SK-N-DZ (cell line): ENCODE measurements at regions not wholly inside any gene's neighbourhood (a gene's known extent, or its start where the extent isn't known, plus 50 kb on each side); places are given as distances from the start of the nearest gene placed in this dataset.
"Not testable (repeated sequence)": the region's sequence is repeated elsewhere in the genome, so short reads cannot be mapped to it uniquely, and the experiment has no call there.

Experiments used
- DNase-seq: peaks from one replicate; pipeline ENCODE4 v3.0.0-alpha.2; 2015; ENCODE audit warnings: low spot score

GRCh38 chr20:48381353-48382120 lies 446.3 kb downstream of the PREX1 start:
- no peak for DNase-seq

- DNase-seq, result no peak
Observed at GRCh38 chr20:48380661-48381060, 447.1 kb downstream of the PREX1 start.

- DNase-seq, result no peak
Observed at GRCh38 chr20:48378976-48379675, 448.7 kb downstream of the PREX1 start.

GRCh38 chr20:48377940-48378339 lies 449.9 kb downstream of the PREX1 start:
- no peak for DNase-seq

GRCh38 chr20:48375804-48376203 lies 452.0 kb downstream of the PREX1 start:
- no peak for DNase-seq

- no peak for DNase-seq
Observed at GRCh38 chr20:48374991-48375595, 452.7 kb downstream of the PREX1 start.

- DNase-seq, result not testable (repeated sequence)
Observed at GRCh38 chr20:48374031-48374907, 453.5 kb downstream of the PREX1 start.

- no peak for DNase-seq
Observed at GRCh38 chr20:48373555-48373934, 454.3 kb downstream of the PREX1 start.

- not testable (repeated sequence) for DNase-seq
Observed at GRCh38 chr20:48372851-48373554, 454.8 kb downstream of the PREX1 start.

- DNase-seq, result no peak
Observed at GRCh38 chr20:48371211-48371610, 456.6 kb downstream of the PREX1 start.

- DNase-seq, result peak; percentile 88
Observed at GRCh38 chr20:48368580-48369021, 459.2 kb downstream of the PREX1 start.

GRCh38 chr20:48367541-48368358 lies 460.0 kb downstream of the PREX1 start:
- peak; percentile 47 for DNase-seq

GRCh38 chr20:48366230-48366629 lies 461.6 kb downstream of the PREX1 start:
- no peak for DNase-seq

GRCh38 chr20:48364688-48365421 lies 462.9 kb downstream of the PREX1 start:
- no peak for DNase-seq

- DNase-seq, result no peak
Observed at GRCh38 chr20:48364055-48364454, 463.7 kb downstream of the PREX1 start.

- no peak for DNase-seq
Observed at GRCh38 chr20:48360342-48360975, 467.3 kb downstream of the PREX1 start.

GRCh38 chr20:48359692-48360341 lies 468.0 kb downstream of the PREX1 start:
- no peak for DNase-seq

GRCh38 chr20:48359055-48359390 lies 468.8 kb downstream of the PREX1 start:
- DNase-seq, result not testable (repeated sequence)
